Skeletal muscle satellite cell (primary cell): ENCODE measurements at regions not wholly inside any gene's neighbourhood (a gene's known extent, or its start where the extent isn't known, plus 50 kb on each side); places are given as distances from the start of the nearest gene placed in this dataset.
"Not testable (repeated sequence)": the region's sequence is repeated elsewhere in the genome, so short reads cannot be mapped to it uniquely, and the experiment has no call there.

Experiments used
- H3K27me3 ChIP-seq: 2 replicates; pipeline ENCODE4 v1.7.0; 2013; ENCODE audit warnings: low read length; ENCODE audit not compliant: control insufficient read depth, insufficient read depth
- H3K36me3 ChIP-seq: 2 replicates; pipeline ENCODE4 v1.7.0; 2013; ENCODE audit warnings: mild to moderate bottlenecking, control low read depth, low read length; ENCODE audit not compliant: insufficient read depth
- H3K4me1 ChIP-seq: 2 replicates; pipeline ENCODE4 v1.7.0; 2013; ENCODE audit warnings: low read length; ENCODE audit not compliant: control insufficient read depth, insufficient read depth
- H3K4me2 ChIP-seq: 2 replicates; pipeline ENCODE4 v1.7.0; 2013; ENCODE audit warnings: mild to moderate bottlenecking, low read length
- H3K4me3 ChIP-seq: 2 replicates; pipeline ENCODE4 v1.7.0; 2013; ENCODE audit warnings: low read length
- H3K9ac ChIP-seq: 2 replicates; pipeline ENCODE4 v1.7.0; 2013; ENCODE audit warnings: mild to moderate bottlenecking, low read depth, low read length, moderate library complexity
- H3K9me3 ChIP-seq: replicated peaks from 2 replicates; pipeline ENCODE4 v1.7.0; 2013; ENCODE audit warnings: mild to moderate bottlenecking, control low read depth, low read length

DNA sequence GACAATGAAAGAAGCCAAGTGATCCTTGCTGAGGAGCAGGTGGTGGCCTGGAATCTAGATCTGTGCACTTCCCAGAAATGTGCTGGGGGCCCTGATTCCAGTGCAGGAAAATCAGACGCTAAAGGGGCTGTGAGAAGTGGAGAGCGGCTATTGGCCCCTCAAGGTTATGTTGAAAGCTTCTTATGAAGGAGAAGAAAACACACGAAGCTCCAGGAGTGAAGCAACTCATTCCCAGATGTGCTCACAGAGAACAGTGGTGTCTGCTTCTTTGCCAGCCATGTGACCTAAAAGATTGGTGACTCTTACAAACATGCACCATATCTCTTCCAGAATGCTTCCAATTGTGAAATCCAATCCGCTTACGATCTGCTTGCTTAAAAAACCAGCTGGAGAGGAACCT, 679.3 kb upstream of the IGFBP3 start:
- H3K9me3 ChIP-seq = no peaks in the 10 kb centered on the region
- H3K4me3 ChIP-seq = no peak overlapping the region
- no peaks in the 10 kb centered on the region for H3K27me3 ChIP-seq
- peaks cover 20% of the 10 kb centered on the region for H3K4me1 ChIP-seq
- H3K4me2 ChIP-seq = no peak overlapping the region
- H3K9ac ChIP-seq = no peak overlapping the region
- no peaks in the 10 kb centered on the region for H3K36me3 ChIP-seq

DNA sequence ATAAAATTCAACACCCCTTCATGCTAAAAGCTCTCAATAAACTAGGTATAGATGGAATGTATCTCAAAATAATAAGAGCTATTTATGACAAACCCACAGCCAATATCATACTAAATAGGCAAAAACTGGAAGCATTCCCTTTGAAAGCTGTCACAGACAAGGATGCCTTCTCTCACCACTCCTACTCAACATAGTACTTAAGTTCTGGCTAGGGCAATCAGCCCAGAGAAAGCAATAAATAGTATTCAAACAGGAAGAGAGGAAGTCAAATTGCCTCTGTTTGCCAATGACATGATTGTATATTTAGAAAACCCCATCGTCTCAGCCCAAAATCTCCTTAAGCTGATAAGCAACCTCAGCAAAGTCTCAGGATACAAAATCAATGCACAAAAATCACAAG, 673.8 kb upstream of the IGFBP3 start:
- H3K27me3 ChIP-seq, H3K4me3 ChIP-seq, H3K9me3 ChIP-seq: not testable (repeated sequence)

GRCh38 chr7:46590918-46591905, 670.1 kb upstream of the IGFBP3 start:
- H3K36me3 ChIP-seq, H3K27me3 ChIP-seq, H3K9me3 ChIP-seq, H3K9ac ChIP-seq, H3K4me3 ChIP-seq: not testable (repeated sequence)
- Histone ChIP-seq H3K4me1 (peaks cover 11% of the 10 kb centered on the region), H3K4me2 (peak overlapping the region; percentile 34)

More for the DNA sequence above, 673.8 kb upstream of the IGFBP3 start:
- not testable (repeated sequence) for H3K9ac ChIP-seq, H3K4me2 ChIP-seq, H3K36me3 ChIP-seq
- peaks cover 11% of the 10 kb centered on the region for H3K4me1 ChIP-seq

DNA sequence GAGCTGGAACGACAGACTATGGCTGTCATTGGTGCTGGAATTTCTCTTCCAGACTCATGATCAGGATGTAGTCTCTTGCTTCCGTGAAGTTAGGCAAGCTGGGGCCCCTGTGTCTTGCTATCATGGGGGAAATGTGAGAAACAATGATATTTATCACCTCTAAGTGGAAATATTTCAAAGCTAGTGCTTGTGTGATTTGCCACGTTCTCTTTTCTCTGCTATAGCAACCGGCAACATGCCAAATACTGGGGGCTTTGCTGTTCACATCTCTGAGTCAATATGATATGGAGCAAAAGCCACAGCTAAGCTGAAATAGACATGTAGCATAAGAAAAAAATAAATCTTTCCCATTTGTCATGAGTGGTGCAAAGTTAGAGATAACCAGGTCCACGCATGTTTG, 668.2 kb upstream of the IGFBP3 start:
- Histone ChIP-seq H3K9ac (no peak overlapping the region), H3K36me3 (no peaks in the 10 kb centered on the region), H3K4me1 (peaks cover 13% of the 10 kb centered on the region), H3K27me3 (no peaks in the 10 kb centered on the region), H3K4me2 (no peak overlapping the region), H3K9me3 (no peaks in the 10 kb centered on the region), H3K4me3 (no peak overlapping the region)

GRCh38 chr7:46586406-46586805, 665.3 kb upstream of the IGFBP3 start:
- Histone ChIP-seq H3K4me3 (no peak overlapping the region), H3K9me3 (no peaks in the 10 kb centered on the region), H3K36me3 (no peaks in the 10 kb centered on the region), H3K4me2 (no peak overlapping the region), H3K27me3 (no peaks in the 10 kb centered on the region), H3K4me1 (peaks cover 21% of the 10 kb centered on the region), H3K9ac (no peak overlapping the region)

DNA sequence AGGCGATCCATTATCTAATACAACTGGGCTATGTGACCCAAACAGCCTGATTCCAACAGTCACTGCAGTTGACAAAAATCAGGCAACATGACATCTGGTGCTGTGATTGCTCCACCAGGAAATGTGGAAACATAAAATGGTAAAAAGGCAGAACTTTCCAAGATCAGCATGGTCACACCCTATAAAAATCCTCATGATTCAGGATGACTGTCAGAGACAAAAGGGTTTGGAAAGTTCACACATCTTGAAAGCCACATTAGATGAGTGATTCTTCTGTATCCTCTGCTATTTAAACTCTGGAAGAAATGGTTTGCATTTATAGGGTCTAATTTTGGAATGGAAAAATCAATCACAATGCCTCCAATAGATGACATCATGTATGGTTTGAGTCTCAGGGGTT, 662.6 kb upstream of the IGFBP3 start:
- H3K4me3 ChIP-seq = no peak overlapping the region
- H3K27me3 ChIP-seq = no peaks in the 10 kb centered on the region
- H3K4me1 ChIP-seq = peaks cover 13% of the 10 kb centered on the region
- H3K9ac ChIP-seq = no peak overlapping the region
- H3K36me3 ChIP-seq = no peaks in the 10 kb centered on the region
- peak overlapping the region; percentile 19 for H3K4me2 ChIP-seq
- H3K9me3 ChIP-seq = no peaks in the 10 kb centered on the region

GRCh38 chr7:46581268-46581667, 660.2 kb upstream of the IGFBP3 start:
- Histone ChIP-seq H3K27me3 (no peaks in the 10 kb centered on the region), H3K4me2 (no peak overlapping the region), H3K4me1 (peaks cover 13% of the 10 kb centered on the region), H3K9ac (no peak overlapping the region), H3K9me3 (no peaks in the 10 kb centered on the region), H3K4me3 (no peak overlapping the region), H3K36me3 (no peaks in the 10 kb centered on the region)

GRCh38 chr7:46580766-46581165, 659.7 kb upstream of the IGFBP3 start:
- no peak overlapping the region for H3K9ac ChIP-seq
- H3K27me3 ChIP-seq = no peaks in the 10 kb centered on the region
- no peak overlapping the region for H3K4me2 ChIP-seq
- H3K4me3 ChIP-seq = no peak overlapping the region
- H3K36me3 ChIP-seq = no peaks in the 10 kb centered on the region
- H3K4me1 ChIP-seq = peaks cover 13% of the 10 kb centered on the region
- H3K9me3 ChIP-seq = no peaks in the 10 kb centered on the region

DNA sequence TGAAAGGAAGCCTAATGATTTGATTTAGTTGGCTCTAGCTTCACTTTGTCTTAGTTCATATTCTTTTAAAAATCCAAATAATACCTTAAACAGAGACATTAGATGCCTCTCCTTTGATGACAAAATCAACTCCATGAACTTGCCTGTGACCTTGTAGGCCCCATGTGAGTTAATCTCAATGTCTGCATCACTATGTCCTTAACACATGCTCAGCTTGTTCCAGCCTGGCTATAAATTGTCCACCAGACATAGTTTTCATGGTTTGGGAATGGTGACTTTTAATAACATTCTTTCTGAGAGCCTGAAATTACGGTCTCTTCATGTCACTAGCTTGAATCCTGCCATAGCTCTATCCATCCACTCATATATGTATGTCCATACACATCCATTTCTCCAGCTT, 656.3 kb upstream of the IGFBP3 start:
- no peaks in the 10 kb centered on the region for H3K4me1 ChIP-seq
- no peak overlapping the region for H3K4me3 ChIP-seq
- H3K4me2 ChIP-seq = no peak overlapping the region
- H3K36me3 ChIP-seq = no peaks in the 10 kb centered on the region
- no peaks in the 10 kb centered on the region for H3K27me3 ChIP-seq
- H3K9me3 ChIP-seq = no peaks in the 10 kb centered on the region
- H3K9ac ChIP-seq = no peak overlapping the region

- Histone ChIP-seq H3K27me3 (no peaks in the 10 kb centered on the region), H3K36me3 (no peaks in the 10 kb centered on the region), H3K9ac (no peak overlapping the region), H3K9me3 (no peaks in the 10 kb centered on the region), H3K4me3 (no peak overlapping the region), H3K4me1 (no peaks in the 10 kb centered on the region), H3K4me2 (no peak overlapping the region)
Observed at GRCh38 chr7:46576950-46577349, 655.9 kb upstream of the IGFBP3 start.

GRCh38 chr7:46572691-46573090, 651.6 kb upstream of the IGFBP3 start:
- Histone ChIP-seq H3K9me3 (no peaks in the 10 kb centered on the region), H3K36me3 (no peaks in the 10 kb centered on the region)

GRCh38 chr7:46571996-46572395, 650.9 kb upstream of the IGFBP3 start:
- Histone ChIP-seq H3K27me3 (no peaks in the 10 kb centered on the region), H3K4me3 (no peak overlapping the region), H3K9me3 (no peaks in the 10 kb centered on the region), H3K9ac (no peak overlapping the region), H3K36me3 (no peaks in the 10 kb centered on the region), H3K4me2 (no peak overlapping the region), H3K4me1 (peaks cover 8% of the 10 kb centered on the region)

More at GRCh38 chr7:46572691-46573090, 651.6 kb upstream of the IGFBP3 start:
- Histone ChIP-seq H3K9ac (no peak overlapping the region), H3K4me1 (peaks cover 8% of the 10 kb centered on the region), H3K4me2 (no peak overlapping the region), H3K4me3 (no peak overlapping the region), H3K27me3 (no peaks in the 10 kb centered on the region)
